HepG2 (cell line): ENCODE measurements at regions not wholly inside any gene's neighbourhood (a gene's known extent, or its start where the extent isn't known, plus 50 kb on each side); places are given as distances from the start of the nearest gene placed in this dataset.

Source experiments
- GATAD1 ChIP-seq: IDR thresholded peaks from 2 replicates; pipeline ENCODE4 v1.6.1; 2016; ENCODE audit warnings: missing genetic modification reagents, missing compliant biosample characterization
- ZNF792 ChIP-seq: IDR thresholded peaks from 2 replicates; pipeline ENCODE4 v1.6.1; 2016

DNA sequence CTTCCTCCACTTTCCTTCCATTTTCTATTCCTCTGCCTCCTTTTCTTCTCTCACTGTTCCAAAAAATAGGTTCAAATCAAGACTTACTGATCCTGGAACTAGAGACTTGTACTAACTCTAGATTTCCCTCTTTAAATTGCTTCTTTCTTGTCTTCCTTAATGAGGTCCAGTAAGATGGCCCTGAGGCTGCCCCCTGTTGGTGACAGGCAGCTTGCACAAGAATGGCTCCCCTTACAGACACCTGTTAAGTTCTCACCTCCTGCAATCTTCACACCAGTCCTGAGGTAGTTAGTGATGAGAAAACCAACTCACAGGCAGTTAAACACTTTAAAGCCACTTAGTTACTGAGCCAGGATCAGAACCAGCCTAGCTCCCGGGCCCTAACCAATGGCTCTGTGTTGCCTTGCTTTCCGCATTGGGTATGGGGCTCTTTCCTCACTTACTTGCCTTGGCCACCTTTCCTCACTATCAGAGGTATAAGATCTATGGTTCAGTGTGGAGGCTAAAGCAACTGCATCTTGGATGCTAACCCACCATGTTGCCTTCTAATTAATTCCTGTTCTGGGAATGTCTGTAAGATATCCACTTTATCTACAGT, 130.6 kb downstream of the AKAIN1 start:
- TF ChIP-seq ZNF792 (no peak), GATAD1 (CRISPR knock-in tag) (no peak)
